OCI-LY1 (cell line): ENCODE measurements at regions not wholly inside any gene's neighbourhood (a gene's known extent, or its start where the extent isn't known, plus 50 kb on each side); places are given as distances from the start of the nearest gene placed in this dataset.

ENCODE experiments used
- EZH2 ChIP-seq: fragments of 200-600 bp; sonication (generic), shearing (Covaris generic); IDR thresholded peaks from 2 replicates; pipeline ENCODE4 v1.8.0; 2017; ENCODE audit warnings: borderline replicate concordance, mixed run types, mild to moderate bottlenecking, antibody characterized with exemption, low read length, moderate library complexity, mixed read lengths
- TF ChIP-seq, protein P1 (sequence below): fragments of 200-600 bp; sonication (generic), shearing (Covaris generic); IDR thresholded peaks from 2 replicates; pipeline ENCODE4 v1.5.1; 2017; ENCODE audit warnings: mild to moderate bottlenecking, antibody characterized with exemption, low read length, moderate library complexity, mixed read lengths

- TF ChIP-seq, protein P1, sequence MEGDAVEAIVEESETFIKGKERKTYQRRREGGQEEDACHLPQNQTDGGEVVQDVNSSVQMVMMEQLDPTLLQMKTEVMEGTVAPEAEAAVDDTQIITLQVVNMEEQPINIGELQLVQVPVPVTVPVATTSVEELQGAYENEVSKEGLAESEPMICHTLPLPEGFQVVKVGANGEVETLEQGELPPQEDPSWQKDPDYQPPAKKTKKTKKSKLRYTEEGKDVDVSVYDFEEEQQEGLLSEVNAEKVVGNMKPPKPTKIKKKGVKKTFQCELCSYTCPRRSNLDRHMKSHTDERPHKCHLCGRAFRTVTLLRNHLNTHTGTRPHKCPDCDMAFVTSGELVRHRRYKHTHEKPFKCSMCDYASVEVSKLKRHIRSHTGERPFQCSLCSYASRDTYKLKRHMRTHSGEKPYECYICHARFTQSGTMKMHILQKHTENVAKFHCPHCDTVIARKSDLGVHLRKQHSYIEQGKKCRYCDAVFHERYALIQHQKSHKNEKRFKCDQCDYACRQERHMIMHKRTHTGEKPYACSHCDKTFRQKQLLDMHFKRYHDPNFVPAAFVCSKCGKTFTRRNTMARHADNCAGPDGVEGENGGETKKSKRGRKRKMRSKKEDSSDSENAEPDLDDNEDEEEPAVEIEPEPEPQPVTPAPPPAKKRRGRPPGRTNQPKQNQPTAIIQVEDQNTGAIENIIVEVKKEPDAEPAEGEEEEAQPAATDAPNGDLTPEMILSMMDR: no peak
- TF ChIP-seq EZH2: no peak
These were observed 924.6 kb downstream of the OLFM4 start for GRCh38 chr13:53953183-53953582.
